Muscle of leg (tissue), 3 donors: ENCODE measurements at regions not wholly inside any gene's neighbourhood (a gene's known extent, or its start where the extent isn't known, plus 50 kb on each side); places are given as distances from the start of the nearest gene placed in this dataset.

Experiments
- DNase-seq: peaks from one replicate; pipeline ENCODE4 v3.0.0; 2013
- H3K27ac ChIP-seq: one replicate; pipeline ENCODE4 v1.5.1; 2013; ENCODE audit warnings: mild to moderate bottlenecking, low read length, control low read depth
- H3K27me3 ChIP-seq: one replicate; pipeline ENCODE4 v1.6.1; 2013; ENCODE audit warnings: low read length; ENCODE audit not compliant: control insufficient read depth, insufficient read depth
- H3K36me3 ChIP-seq: one replicate; pipeline ENCODE4 v1.6.1; 2013; ENCODE audit warnings: low read length; ENCODE audit not compliant: control insufficient read depth, insufficient read depth
- H3K4me1 ChIP-seq: one replicate; pipeline ENCODE4 v1.6.1; 2013; ENCODE audit warnings: low read length; ENCODE audit not compliant: control insufficient read depth, insufficient read depth
- H3K4me3 ChIP-seq: one replicate; pipeline ENCODE4 v1.5.1; 2013; ENCODE audit warnings: low read length, control low read depth
- H3K9me3 ChIP-seq: replicated peaks from 2 replicates; pipeline ENCODE4 v1.6.1; 2013; ENCODE audit warnings: low read depth, low read length; ENCODE audit not compliant: control insufficient read depth
- WGBS: methylation state at CpG from one replicate; pipeline ENCODE4 v1.1.5; 2013; ENCODE audit warnings: missing lambda C conversion rate; ENCODE audit not compliant: insufficient coverage; 5-methylcytosine and 5-hydroxymethylcytosine counted together

DNA sequence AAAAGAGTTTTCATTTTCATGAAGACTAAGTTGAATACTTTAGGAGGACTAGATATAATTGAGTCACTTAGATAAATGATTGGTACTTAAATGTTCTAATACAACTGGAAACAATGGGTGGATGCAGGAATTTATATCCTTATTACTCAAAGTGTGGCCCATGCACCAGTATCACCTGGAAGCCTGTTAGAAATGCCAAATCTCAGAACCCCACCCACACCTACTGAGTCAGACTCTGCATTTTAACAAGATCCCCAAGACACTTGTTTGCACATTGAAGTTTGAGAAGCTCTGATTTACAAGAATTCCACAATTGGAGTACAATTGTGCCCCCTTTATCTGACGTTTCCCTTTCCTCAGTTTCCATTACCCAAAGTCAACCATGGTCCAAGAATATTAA lies 239.0 kb downstream of the AUH start:
- H3K27me3 ChIP-seq = peaks cover under 1% of the 10 kb centered on the region
- H3K4me1 ChIP-seq = peaks cover 18% of the 10 kb centered on the region
- H3K9me3 ChIP-seq = no peaks in the 10 kb centered on the region
- H3K36me3 ChIP-seq = no peaks in the 10 kb centered on the region
- H3K27ac ChIP-seq = no peak overlapping the region
- no CpG with 5 or more reads among the region's 1 CpG for WGBS
- H3K4me3 ChIP-seq = no peak overlapping the region
- no peak for DNase-seq

DNA sequence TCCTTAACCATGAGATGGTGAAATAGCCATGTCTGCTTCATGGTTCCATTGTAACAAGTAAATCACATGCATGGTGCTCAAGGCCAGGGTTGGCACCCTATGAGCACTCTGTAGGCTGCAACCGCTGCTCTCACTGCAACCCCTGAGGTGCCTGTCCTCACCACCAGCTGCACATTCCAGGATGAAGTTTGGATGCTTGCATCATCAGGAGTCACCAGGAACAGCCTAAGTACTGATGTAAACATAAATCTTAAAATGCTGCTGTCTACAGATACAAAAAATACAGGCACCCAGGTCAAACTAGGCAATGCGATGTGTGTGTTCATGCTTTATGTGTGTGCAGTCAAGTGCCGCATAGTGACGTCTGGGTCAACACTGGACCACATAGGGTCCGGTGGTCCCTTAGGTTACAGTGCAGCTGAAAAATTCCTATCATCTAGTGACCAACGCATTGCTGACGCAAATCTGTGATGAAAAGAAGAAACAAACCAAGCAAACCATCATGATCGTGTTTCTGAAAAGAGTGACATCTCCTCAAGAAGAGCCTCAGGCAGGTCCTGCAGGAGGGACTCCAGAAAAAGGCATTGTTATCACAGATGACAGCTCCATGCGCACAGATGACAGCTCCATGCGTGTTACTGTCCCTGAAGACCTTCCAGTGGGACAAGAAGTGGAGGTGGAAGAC lies 234.8 kb downstream of the AUH start:
- H3K36me3 ChIP-seq = no peaks in the 10 kb centered on the region
- no peak for DNase-seq
- no peaks in the 10 kb centered on the region for H3K27me3 ChIP-seq
- no peak overlapping the region for H3K27ac ChIP-seq
- H3K4me1 ChIP-seq = no peaks in the 10 kb centered on the region
- WGBS = 90% methylated on average over 6 of the region's 10 CpGs
- no peak overlapping the region for H3K4me3 ChIP-seq
- H3K9me3 ChIP-seq = no peaks in the 10 kb centered on the region

- Histone ChIP-seq H3K27me3 (no peaks in the 10 kb centered on the region), H3K9me3 (no peaks in the 10 kb centered on the region), H3K4me1 (no peaks in the 10 kb centered on the region), H3K36me3 (no peaks in the 10 kb centered on the region), H3K27ac (no peak overlapping the region), H3K4me3 (no peak overlapping the region)
- no CpG with 5 or more reads among the region's 1 CpG for WGBS
- no peak for DNase-seq
Measured at GRCh38 chr9:91127653-91128052, 234.1 kb downstream of the AUH start.

DNA sequence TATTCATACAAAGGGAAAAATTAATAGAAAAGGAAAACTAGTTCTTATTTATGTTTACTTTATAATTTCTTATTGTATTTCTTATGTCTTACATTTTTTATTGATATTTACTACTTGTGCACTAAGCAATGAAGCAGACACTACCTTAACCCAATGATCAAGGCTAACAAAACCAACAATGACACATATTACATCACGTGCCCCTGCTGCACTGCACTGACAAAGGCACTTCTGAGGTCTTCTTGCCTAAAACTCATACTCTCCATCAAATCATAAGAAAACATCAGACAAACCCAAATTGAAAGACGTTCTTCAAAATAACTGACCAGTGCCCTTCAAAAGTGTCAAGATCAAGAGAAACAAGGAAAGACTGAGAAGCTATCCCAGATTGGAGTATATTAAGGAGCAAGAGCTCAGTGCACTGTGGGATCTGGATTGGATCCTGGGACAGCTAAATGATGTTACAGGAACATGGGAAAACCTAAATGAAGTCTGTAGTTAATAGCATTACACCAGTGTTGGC lies 230.9 kb downstream of the AUH start:
- no CpG with 5 or more reads among the region's 2 CpGs for WGBS
- Histone ChIP-seq H3K27me3 (no peaks in the 10 kb centered on the region), H3K4me1 (no peaks in the 10 kb centered on the region), H3K4me3 (no peak overlapping the region), H3K9me3 (no peaks in the 10 kb centered on the region), H3K27ac (no peak overlapping the region), H3K36me3 (no peaks in the 10 kb centered on the region)
- no peak for DNase-seq

GRCh38 chr9:91131433-91131839 lies 230.3 kb downstream of the AUH start:
- 63% methylated on average over 3 of the region's 8 CpGs for WGBS
- Histone ChIP-seq H3K27ac (no peak overlapping the region), H3K36me3 (no peaks in the 10 kb centered on the region), H3K27me3 (peaks cover 3% of the 10 kb centered on the region), H3K4me1 (no peaks in the 10 kb centered on the region), H3K9me3 (no peaks in the 10 kb centered on the region), H3K4me3 (no peak overlapping the region)
- DNase-seq = peak; percentile 22

DNA sequence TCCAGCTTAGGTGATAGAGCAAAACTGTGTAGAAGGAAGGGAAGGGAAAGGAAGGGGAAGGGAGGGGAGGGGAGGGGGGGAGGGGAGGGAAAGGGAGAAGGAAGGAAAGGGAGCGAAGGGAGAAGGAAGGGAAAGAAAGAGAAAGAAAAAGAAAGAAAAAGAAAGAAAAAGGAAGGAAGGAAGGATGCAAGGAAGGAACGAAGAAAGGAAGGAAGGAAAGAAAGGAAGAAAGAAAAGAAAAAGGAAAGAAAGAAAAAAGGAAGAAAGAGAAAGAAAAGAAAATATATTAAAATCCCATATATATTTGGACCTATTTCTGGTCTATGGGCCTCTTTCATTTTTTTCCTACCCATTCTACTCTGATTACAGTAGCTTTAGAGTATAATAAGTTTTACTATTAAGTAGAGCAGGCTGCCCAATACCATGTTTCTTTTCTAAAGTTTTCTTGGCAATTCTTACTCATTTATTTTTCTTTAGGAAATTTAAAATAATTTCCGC lies 229.1 kb downstream of the AUH start:
- no peak overlapping the region for H3K27ac ChIP-seq
- 100% methylated on average over 1 of the region's 3 CpGs for WGBS
- no peak overlapping the region for H3K4me3 ChIP-seq
- H3K27me3 ChIP-seq = peaks cover 3% of the 10 kb centered on the region
- H3K4me1 ChIP-seq = no peaks in the 10 kb centered on the region
- no peaks in the 10 kb centered on the region for H3K9me3 ChIP-seq
- DNase-seq = no peak
- H3K36me3 ChIP-seq = no peaks in the 10 kb centered on the region

DNA sequence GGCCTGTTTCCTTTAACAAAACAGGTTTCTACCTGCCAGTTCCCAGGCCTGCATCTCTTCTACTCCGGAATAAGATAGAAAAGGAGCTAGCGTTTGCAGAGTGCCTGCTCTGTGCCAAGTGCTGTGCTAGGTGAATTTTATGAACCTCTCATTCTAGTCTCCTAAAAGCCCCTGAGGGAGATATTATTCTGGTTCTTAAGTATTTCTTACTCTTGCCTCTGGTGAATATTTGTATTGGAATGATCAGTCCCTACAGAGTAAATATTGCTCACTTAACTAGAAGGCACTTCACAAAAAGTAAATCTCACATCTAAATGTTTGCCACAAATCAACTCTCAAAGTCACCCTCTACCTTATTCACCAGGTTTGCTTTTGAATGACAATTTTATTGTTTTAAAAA lies 227.1 kb downstream of the AUH start:
- no peaks in the 10 kb centered on the region for H3K9me3 ChIP-seq
- peaks cover 3% of the 10 kb centered on the region for H3K27me3 ChIP-seq
- no peak overlapping the region for H3K4me3 ChIP-seq
- H3K27ac ChIP-seq = no peak overlapping the region
- no peaks in the 10 kb centered on the region for H3K36me3 ChIP-seq
- no peak for DNase-seq
- WGBS = no CpG with 5 or more reads among the region's 2 CpGs
- H3K4me1 ChIP-seq = no peaks in the 10 kb centered on the region

DNA sequence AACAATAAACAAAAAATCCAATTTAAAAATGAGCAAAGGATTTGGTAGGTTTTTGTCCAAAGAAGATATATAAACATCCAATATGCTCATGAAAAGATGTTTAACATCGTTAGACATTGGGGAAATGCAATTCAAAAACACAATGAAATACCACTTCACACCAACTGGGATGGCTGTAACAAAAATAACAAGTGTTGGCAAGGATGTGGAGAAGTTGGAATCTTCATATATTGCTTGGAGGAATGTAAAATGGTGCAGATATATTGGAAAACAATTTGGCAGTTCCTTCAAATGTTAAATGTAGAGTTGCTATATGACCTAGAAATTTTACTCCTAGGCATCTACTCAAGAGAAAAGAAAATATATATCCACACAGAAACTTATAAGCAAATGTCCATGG lies 224.3 kb downstream of the AUH start:
- no CpG with 5 or more reads among the region's 1 CpG for WGBS
- Histone ChIP-seq H3K27ac (no peak overlapping the region), H3K9me3 (no peaks in the 10 kb centered on the region), H3K4me1 (no peaks in the 10 kb centered on the region), H3K4me3 (no peak overlapping the region), H3K36me3 (no peaks in the 10 kb centered on the region), H3K27me3 (peaks cover 3% of the 10 kb centered on the region)
- no peak for DNase-seq

- Histone ChIP-seq H3K27ac (no peak overlapping the region), H3K36me3 (no peaks in the 10 kb centered on the region), H3K4me3 (no peak overlapping the region), H3K27me3 (peaks cover 3% of the 10 kb centered on the region), H3K4me1 (no peaks in the 10 kb centered on the region), H3K9me3 (no peaks in the 10 kb centered on the region)
- no peak for DNase-seq
- 67% methylated on average over 1 of the region's 5 CpGs for WGBS
Measured at GRCh38 chr9:91138760-91139159, 223.0 kb downstream of the AUH start.

- DNase-seq = no peak
- Histone ChIP-seq H3K9me3 (no peaks in the 10 kb centered on the region), H3K4me3 (no peak overlapping the region), H3K27ac (no peak overlapping the region), H3K27me3 (no peaks in the 10 kb centered on the region), H3K36me3 (no peaks in the 10 kb centered on the region), H3K4me1 (no peaks in the 10 kb centered on the region)
- 50% methylated on average over 2 of the region's 3 CpGs for WGBS
Measured at GRCh38 chr9:91141407-91141965, 220.2 kb downstream of the AUH start.
